Cardiac muscle cell (in vitro differentiated cells and primary cell): ENCODE measurements at regions not wholly inside any gene's neighbourhood (a gene's known extent, or its start where the extent isn't known, plus 50 kb on each side); places are given as distances from the start of the nearest gene placed in this dataset.
"Not testable (repeated sequence)": the region's sequence is repeated elsewhere in the genome, so short reads cannot be mapped to it uniquely, and the experiment has no call there.

ENCODE experiments used
- DNase-seq, 2 donors: peaks; one replicate each; pipeline versions ENCODE4 v3.0.0 to v3.0.0-alpha.2; 2010 to 2017; ENCODE audit warnings: low read depth in 1 of 2, low spot score in 1 of 2
- H3K27ac ChIP-seq: fragments of 200-600 bp; sonication (generic); 2 replicates; pipeline ENCODE4 v1.5.1; 2016
- H3K27me3 ChIP-seq: fragments of 200-600 bp; sonication (generic); 2 replicates; pipeline ENCODE4 v1.6.0; 2016; ENCODE audit warnings: control low read depth
- H3K36me3 ChIP-seq: fragments of 200-600 bp; sonication (generic); 2 replicates; pipeline ENCODE4 v1.5.1; 2016; ENCODE audit warnings: control low read depth
- H3K4me1 ChIP-seq: fragments of 200-600 bp; sonication (generic); 2 replicates; pipeline ENCODE4 v1.8.1; 2017; ENCODE audit warnings: low read depth, mild to moderate bottlenecking, mixed run types
- H3K4me3 ChIP-seq: fragments of 200-600 bp; sonication (generic); 2 replicates; pipeline ENCODE4 v1.5.1; 2016; ENCODE audit warnings: mild to moderate bottlenecking
- H3K9me3 ChIP-seq: fragments of 200-600 bp; sonication (generic); 2 replicates; pipeline ENCODE4 v1.5.1; 2017; ENCODE audit warnings: low read depth, mild to moderate bottlenecking, control low read depth
- TF ChIP-seq, protein P1 (sequence below): IDR thresholded peaks from 2 replicates; pipeline ENCODE4 v1.5.1; 2012; ENCODE audit warnings: low read depth, mild to moderate bottlenecking, low read length

GRCh38 chr21:18549214-18549905 lies 145.8 kb upstream of the TMPRSS15 start:
- no peaks in the 10 kb centered on the region for H3K36me3 ChIP-seq
- H3K9me3 ChIP-seq = no peaks in the 10 kb centered on the region
- TF ChIP-seq, protein P1, sequence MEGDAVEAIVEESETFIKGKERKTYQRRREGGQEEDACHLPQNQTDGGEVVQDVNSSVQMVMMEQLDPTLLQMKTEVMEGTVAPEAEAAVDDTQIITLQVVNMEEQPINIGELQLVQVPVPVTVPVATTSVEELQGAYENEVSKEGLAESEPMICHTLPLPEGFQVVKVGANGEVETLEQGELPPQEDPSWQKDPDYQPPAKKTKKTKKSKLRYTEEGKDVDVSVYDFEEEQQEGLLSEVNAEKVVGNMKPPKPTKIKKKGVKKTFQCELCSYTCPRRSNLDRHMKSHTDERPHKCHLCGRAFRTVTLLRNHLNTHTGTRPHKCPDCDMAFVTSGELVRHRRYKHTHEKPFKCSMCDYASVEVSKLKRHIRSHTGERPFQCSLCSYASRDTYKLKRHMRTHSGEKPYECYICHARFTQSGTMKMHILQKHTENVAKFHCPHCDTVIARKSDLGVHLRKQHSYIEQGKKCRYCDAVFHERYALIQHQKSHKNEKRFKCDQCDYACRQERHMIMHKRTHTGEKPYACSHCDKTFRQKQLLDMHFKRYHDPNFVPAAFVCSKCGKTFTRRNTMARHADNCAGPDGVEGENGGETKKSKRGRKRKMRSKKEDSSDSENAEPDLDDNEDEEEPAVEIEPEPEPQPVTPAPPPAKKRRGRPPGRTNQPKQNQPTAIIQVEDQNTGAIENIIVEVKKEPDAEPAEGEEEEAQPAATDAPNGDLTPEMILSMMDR = no peak
- H3K27ac ChIP-seq = no peak overlapping the region
- no peak overlapping the region for H3K4me3 ChIP-seq
- H3K4me1 ChIP-seq = no peaks in the 10 kb centered on the region
- H3K27me3 ChIP-seq = no peaks in the 10 kb centered on the region
- no peak for DNase-seq

DNA sequence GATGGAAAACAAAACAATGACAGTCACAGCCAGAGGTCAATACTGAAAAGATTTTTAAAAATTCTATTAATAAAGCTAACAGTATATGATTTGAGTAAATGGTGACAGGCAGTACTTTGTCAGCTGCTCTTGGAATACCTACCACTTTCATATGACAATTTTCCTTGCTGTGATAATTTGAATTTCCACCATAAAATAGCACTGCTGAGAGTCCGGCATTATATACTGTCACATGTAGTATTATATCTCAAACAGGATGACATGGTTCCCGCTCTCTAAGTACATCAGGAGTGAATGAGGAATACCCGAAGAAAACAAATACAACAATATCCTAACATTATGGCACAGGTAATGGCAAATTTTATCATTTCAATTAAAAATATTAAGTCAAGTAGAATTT lies 146.8 kb upstream of the TMPRSS15 start:
- DNase-seq = no peak
- Histone ChIP-seq H3K9me3 (no peaks in the 10 kb centered on the region), H3K27me3 (no peaks in the 10 kb centered on the region), H3K27ac (no peak overlapping the region), H3K36me3 (no peaks in the 10 kb centered on the region), H3K4me3 (no peak overlapping the region), H3K4me1 (no peaks in the 10 kb centered on the region)
- TF ChIP-seq, protein P1 = no peak

DNA sequence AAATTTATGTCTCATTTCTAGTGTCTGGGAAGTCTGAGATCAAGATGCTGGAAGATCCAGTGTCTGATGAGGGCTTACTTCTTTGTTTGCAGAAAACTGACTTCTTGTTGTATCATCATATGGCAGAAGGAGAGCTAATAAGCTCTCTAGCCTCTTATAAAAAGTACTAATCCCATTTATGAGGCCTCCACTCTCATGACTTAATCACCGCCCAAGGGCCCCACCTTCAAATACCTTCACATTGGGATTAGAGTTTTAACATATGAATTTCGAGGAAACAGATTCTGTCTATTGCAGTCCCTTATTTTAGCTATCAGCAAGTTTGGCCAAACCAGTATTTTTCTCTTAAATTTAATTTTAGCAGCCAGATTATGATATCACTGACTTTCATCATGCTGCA lies 150.2 kb upstream of the TMPRSS15 start:
- Histone ChIP-seq H3K4me1 (no peaks in the 10 kb centered on the region), H3K36me3 (no peaks in the 10 kb centered on the region), H3K4me3 (no peak overlapping the region), H3K27me3 (no peaks in the 10 kb centered on the region), H3K27ac (no peak overlapping the region), H3K9me3 (no peaks in the 10 kb centered on the region)
- DNase-seq = no peak
- TF ChIP-seq, protein P1 = no peak

DNA sequence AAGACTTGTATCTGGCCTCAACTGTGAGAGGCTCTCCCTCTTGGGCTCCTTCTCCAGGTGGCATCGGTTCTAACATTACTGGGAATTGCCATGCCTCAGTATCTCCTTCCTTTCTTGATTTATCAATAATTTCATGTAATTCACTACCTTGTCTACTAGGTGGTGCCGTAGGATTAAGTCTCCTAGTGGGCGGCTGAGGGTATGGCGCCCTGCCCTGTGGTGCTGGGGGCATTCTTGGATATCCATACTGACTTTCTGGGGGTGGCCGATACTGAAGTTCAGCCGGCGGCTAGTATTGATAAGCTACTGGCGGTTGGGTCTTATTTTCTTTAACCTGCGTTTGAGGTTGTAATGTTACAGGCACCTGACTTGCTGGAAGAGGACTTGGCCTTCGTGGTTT lies 164.2 kb upstream of the TMPRSS15 start:
- H3K27ac ChIP-seq, H3K36me3 ChIP-seq, H3K27me3 ChIP-seq, H3K4me1 ChIP-seq, DNase-seq, H3K4me3 ChIP-seq, H3K9me3 ChIP-seq: not testable (repeated sequence)

GRCh38 chr21:18588001-18588662 lies 184.5 kb upstream of the TMPRSS15 start:
- no peak overlapping the region for H3K4me3 ChIP-seq
- TF ChIP-seq, protein P1 = no peak
- no peaks in the 10 kb centered on the region for H3K9me3 ChIP-seq
- H3K27ac ChIP-seq = no peak overlapping the region
- H3K36me3 ChIP-seq = no peaks in the 10 kb centered on the region
- H3K4me1 ChIP-seq = no peaks in the 10 kb centered on the region
- H3K27me3 ChIP-seq = no peaks in the 10 kb centered on the region
- no peak for DNase-seq

- Histone ChIP-seq H3K9me3 (no peaks in the 10 kb centered on the region), H3K27ac (no peak overlapping the region), H3K4me1 (no peaks in the 10 kb centered on the region), H3K36me3 (no peaks in the 10 kb centered on the region), H3K27me3 (no peaks in the 10 kb centered on the region), H3K4me3 (no peak overlapping the region)
- TF ChIP-seq, protein P1 = no peak
- no peak for DNase-seq
Measured at GRCh38 chr21:18601146-18601545, 197.6 kb upstream of the TMPRSS15 start.
